ENCODE measurements at regions not wholly inside any gene's neighbourhood (a gene's known extent, or its start where the extent isn't known, plus 50 kb on each side); places are given as distances from the start of the nearest gene placed in this dataset.

- peaks cover 15% of the 10 kb centered on the region for H3K9me3 Mint-ChIP-seq (ENCODE audit: low read depth)
- no peak for DNase-seq (ENCODE audit: low spot score, unreplicated experiment)
- H3K27me3 Mint-ChIP-seq: peaks cover 14% of the 10 kb centered on the region
- H3K27ac Mint-ChIP-seq: no peak overlapping the region
- H3K4me3 Mint-ChIP-seq (ENCODE audit: low read depth): no peak overlapping the region
- peaks cover 2% of the 10 kb centered on the region for H3K36me3 Mint-ChIP-seq (ENCODE audit: insufficient read depth)
- H3K4me1 Mint-ChIP-seq (ENCODE audit: low read depth): peaks cover 2% of the 10 kb centered on the region
- no peak for TF ChIP-seq CTCF (IDR thresholded peaks at IDR 0.05; ENCODE audit: unreplicated experiment)
These were observed 101.6 kb downstream of the NREP start for GRCh38 chr5:111655169-111655924.

- no peak for TF ChIP-seq CTCF (IDR thresholded peaks at IDR 0.05; ENCODE audit: unreplicated experiment)
- H3K36me3 Mint-ChIP-seq (ENCODE audit: insufficient read depth): no peaks in the 10 kb centered on the region
- H3K9me3 Mint-ChIP-seq (ENCODE audit: low read depth): peaks cover 13% of the 10 kb centered on the region
- peaks cover 2% of the 10 kb centered on the region for H3K4me1 Mint-ChIP-seq (ENCODE audit: low read depth)
- DNase-seq (ENCODE audit: low spot score, unreplicated experiment): no peak
- no peak overlapping the region for H3K27ac Mint-ChIP-seq
- H3K27me3 Mint-ChIP-seq: peaks cover 14% of the 10 kb centered on the region
- no peak overlapping the region for H3K4me3 Mint-ChIP-seq (ENCODE audit: low read depth)
These were observed 103.6 kb downstream of the NREP start for GRCh38 chr5:111653408-111653807.

- no peak overlapping the region for H3K4me3 Mint-ChIP-seq (ENCODE audit: low read depth)
- H3K27ac Mint-ChIP-seq: no peak overlapping the region
- TF ChIP-seq CTCF (IDR thresholded peaks at IDR 0.05; ENCODE audit: unreplicated experiment): no peak
- DNase-seq (ENCODE audit: low spot score, unreplicated experiment): no peak
- peaks cover 7% of the 10 kb centered on the region for H3K9me3 Mint-ChIP-seq (ENCODE audit: low read depth)
- H3K27me3 Mint-ChIP-seq: peaks cover 18% of the 10 kb centered on the region
- no peaks in the 10 kb centered on the region for H3K4me1 Mint-ChIP-seq (ENCODE audit: low read depth)
- H3K36me3 Mint-ChIP-seq (ENCODE audit: insufficient read depth): no peaks in the 10 kb centered on the region
These were observed 107.5 kb downstream of the NREP start for GRCh38 chr5:111649516-111649915.

- no peak overlapping the region for H3K27ac Mint-ChIP-seq
- H3K9me3 Mint-ChIP-seq (ENCODE audit: low read depth): peaks cover 6% of the 10 kb centered on the region
- no peak for DNase-seq (ENCODE audit: low spot score, unreplicated experiment)
- H3K27me3 Mint-ChIP-seq: peaks cover 7% of the 10 kb centered on the region
- TF ChIP-seq CTCF (IDR thresholded peaks at IDR 0.05; ENCODE audit: unreplicated experiment): no peak
- peaks cover 1% of the 10 kb centered on the region for H3K36me3 Mint-ChIP-seq (ENCODE audit: insufficient read depth)
- no peak overlapping the region for H3K4me3 Mint-ChIP-seq (ENCODE audit: low read depth)
- peaks cover 7% of the 10 kb centered on the region for H3K4me1 Mint-ChIP-seq (ENCODE audit: low read depth)
These were observed 111.6 kb downstream of the NREP start for GRCh38 chr5:111645303-111645838.

- H3K4me1 Mint-ChIP-seq (ENCODE audit: low read depth): peaks cover 7% of the 10 kb centered on the region
- H3K36me3 Mint-ChIP-seq (ENCODE audit: insufficient read depth): peaks cover 4% of the 10 kb centered on the region
- peaks cover 7% of the 10 kb centered on the region for H3K27me3 Mint-ChIP-seq
- peaks cover 19% of the 10 kb centered on the region for H3K9me3 Mint-ChIP-seq (ENCODE audit: low read depth)
- no peak overlapping the region for H3K4me3 Mint-ChIP-seq (ENCODE audit: low read depth)
- no peak overlapping the region for H3K27ac Mint-ChIP-seq
- TF ChIP-seq CTCF (IDR thresholded peaks at IDR 0.05; ENCODE audit: unreplicated experiment): no peak
- no peak for DNase-seq (ENCODE audit: low spot score, unreplicated experiment)
These were observed 113.5 kb downstream of the NREP start for GRCh38 chr5:111643499-111643898.

Measured in progenitor cell of endocrine pancreas (in vitro differentiated cells).